CD14-positive monocyte (primary cell): ENCODE measurements at regions not wholly inside any gene's neighbourhood (a gene's known extent, or its start where the extent isn't known, plus 50 kb on each side); places are given as distances from the start of the nearest gene placed in this dataset.

ENCODE experiments used
- DNase-seq, 3 donors: peaks; one replicate each; pipeline ENCODE4 v3.0.0-alpha.2; 2011 to 2022
- H2AFZ ChIP-seq: 2 replicates; pipeline ENCODE4 v1.6.0; 2012; ENCODE audit warnings: mild to moderate bottlenecking, low read depth, low read length, inconsistent platforms; ENCODE audit not compliant: insufficient read depth, poor library complexity, severe bottlenecking
- H3K27ac ChIP-seq, 2 donors: 1 replicate in 1 of 2; 2 replicates in 1 of 2; pipeline ENCODE4 v1.5.1; 2012 to 2013; ENCODE audit warnings: low read length in 2 of 2, control low read depth in 1 of 2, inconsistent platforms in 1 of 2, low read depth in 1 of 2, mild to moderate bottlenecking in 1 of 2
- H3K27me3 ChIP-seq, 2 donors: one replicate each; pipeline versions ENCODE4 v1.6.0 to v1.6.1; 2011 to 2013; ENCODE audit warnings: low read length in 2 of 2; ENCODE audit not compliant: control insufficient read depth in 2 of 2, insufficient read depth in 2 of 2
- H3K36me3 ChIP-seq, 2 donors: replicated peaks in 1 of 2; 1 replicate in 1 of 2; 2 replicates in 1 of 2; pipeline versions ENCODE4 v1.5.1 to v1.6.1; 2012 to 2013; ENCODE audit warnings: low read length in 2 of 2, control low read depth in 1 of 2, inconsistent platforms in 1 of 2, mild to moderate bottlenecking in 1 of 2; ENCODE audit not compliant: insufficient read depth in 2 of 2, control insufficient read depth in 1 of 2
- H3K4me1 ChIP-seq, 2 donors: 1 replicate in 1 of 2; 2 replicates in 1 of 2; pipeline versions ENCODE4 v1.5.1 to v1.6.1; 2012 to 2013; ENCODE audit warnings: low read length in 2 of 2, control low read depth in 1 of 2, inconsistent platforms in 1 of 2, mild to moderate bottlenecking in 1 of 2, moderate library complexity in 1 of 2; ENCODE audit not compliant: insufficient read depth in 2 of 2, control insufficient read depth in 1 of 2
- H3K4me2 ChIP-seq: replicated peaks from 2 replicates; pipeline ENCODE3; 2012; ENCODE audit warnings: low read length, moderate library complexity, mild to moderate bottlenecking; ENCODE audit not compliant: poor library complexity, severe bottlenecking; ENCODE audit errors: extremely low read depth
- H3K4me3 ChIP-seq, 3 experiments: fragments of 200-600 bp in 1 of 3; sonication (generic) in 1 of 3; replicated peaks in 1 of 3; 1 replicate in 2 of 3; 2 replicates in 1 of 3; pipeline ENCODE4 v1.5.1; 2011 to 2013; ENCODE audit warnings: low read length in 3 of 3, mild to moderate bottlenecking in 3 of 3, control low read depth in 2 of 3, low read depth in 2 of 3, inconsistent platforms in 1 of 3, moderate library complexity in 1 of 3
- H3K79me2 ChIP-seq: 2 replicates; pipeline ENCODE4 v1.6.0; 2012; ENCODE audit warnings: mild to moderate bottlenecking, control low read depth, inconsistent platforms, low read length, moderate library complexity; ENCODE audit not compliant: insufficient read depth
- H3K9ac ChIP-seq: 2 replicates; pipeline ENCODE4 v1.6.0; 2017; ENCODE audit warnings: low read length, mild to moderate bottlenecking; ENCODE audit not compliant: insufficient read depth, poor library complexity, severe bottlenecking
- H3K9me3 ChIP-seq, 2 donors: replicated peaks in 1 of 2; 1 replicate in 1 of 2; 2 replicates in 1 of 2; pipeline versions ENCODE4 v1.5.1 to v1.6.1; 2012 to 2013; ENCODE audit warnings: low read length in 2 of 2, control low read depth in 1 of 2; ENCODE audit not compliant: control insufficient read depth in 1 of 2, insufficient read depth in 1 of 2
- H4K20me1 ChIP-seq: 2 replicates; pipeline ENCODE4 v1.6.0; 2012; ENCODE audit warnings: mild to moderate bottlenecking, low read length, control low read depth, moderate library complexity; ENCODE audit not compliant: insufficient read depth
- H3K27ac Mint-ChIP-seq, 7 donors: one replicate each; pipeline ENCODE4 v1.8.0; 2020; ENCODE audit warnings: mild to moderate bottlenecking in 7 of 7, mixed read lengths in 7 of 7, moderate library complexity in 6 of 7, inconsistent platforms in 2 of 7
- H3K27me3 Mint-ChIP-seq, 3 donors: one replicate each; pipeline ENCODE4 v1.8.0; 2021 to 2022; ENCODE audit warnings: low read depth in 3 of 3, mild to moderate bottlenecking in 3 of 3, mixed read lengths in 3 of 3, moderate library complexity in 3 of 3, inconsistent platforms in 1 of 3
- H3K36me3 Mint-ChIP-seq, 2 donors: one replicate each; pipeline ENCODE4 v1.8.0; 2020; ENCODE audit warnings: mixed read lengths in 2 of 2, inconsistent platforms in 1 of 2, mild to moderate bottlenecking in 1 of 2
- H3K4me1 Mint-ChIP-seq: one replicate; pipeline ENCODE4 v1.8.0; 2020; ENCODE audit warnings: mild to moderate bottlenecking, mixed read lengths
- H3K4me3 Mint-ChIP-seq, 2 donors: one replicate each; pipeline ENCODE4 v1.8.0; 2020; ENCODE audit warnings: mild to moderate bottlenecking in 2 of 2, mixed read lengths in 2 of 2, moderate library complexity in 1 of 2
- H3K9me3 Mint-ChIP-seq, 7 donors: one replicate each; pipeline ENCODE4 v1.8.0; 2020 to 2022; ENCODE audit warnings: mixed read lengths in 7 of 7, mild to moderate bottlenecking in 6 of 7, moderate library complexity in 6 of 7, inconsistent platforms in 2 of 7
- CTCF ChIP-seq: fragments of 200-600 bp; IDR thresholded peaks from one replicate; pipeline ENCODE4 v1.8.0; 2022; ENCODE audit warnings: antibody characterized with exemption, mild to moderate bottlenecking
- WGBS: methylation state at CpG from one replicate; pipeline ENCODE4 v1.1.5; 2013; ENCODE audit warnings: missing lambda C conversion rate; ENCODE audit not compliant: insufficient coverage; 5-methylcytosine and 5-hydroxymethylcytosine counted together
- intact Hi-C, 2 donors: fragments of 100-400 bp; cut with micrococcal nuclease; formaldehyde crosslinking; loops; one replicate each; pipeline versions ENCODE4 v1.15.0 to v1.15.1; 2023

GRCh38 chr6:2596222-2596621 is 154.5 kb downstream of the MYLK4 start:
- Mint-ChIP-seq H3K9me3 (peaks cover 0 to 5% (median 4%) of the 10 kb centered on the region in 7 donors), H3K4me3 (no peak overlapping the region), H3K27me3 (peaks cover 0 to 2% (median 2%) of the 10 kb centered on the region in 3 donors), H3K27ac (no peak overlapping the region), H3K36me3 (no peaks in the 10 kb centered on the region), H3K4me1 (no peaks in the 10 kb centered on the region)
- no peaks in the 10 kb centered on the region for H4K20me1 ChIP-seq
- no CpG with 5 or more reads among the region's 1 CpG for WGBS
- H3K4me1 ChIP-seq, result no peaks in the 10 kb centered on the region
- no peaks in the 10 kb centered on the region for H3K79me2 ChIP-seq
- intact Hi-C loops, result no loop called here
- H3K9ac ChIP-seq, result no peak overlapping the region
- H3K9me3 ChIP-seq, result no peaks in the 10 kb centered on the region
- no peak for TF ChIP-seq CTCF
- H2AFZ ChIP-seq, result no peak overlapping the region
- no peaks in the 10 kb centered on the region for H3K36me3 ChIP-seq
- no peak overlapping the region for H3K4me3 ChIP-seq
- no peak overlapping the region for H3K27ac ChIP-seq
- H3K27me3 ChIP-seq, result no peaks in the 10 kb centered on the region
- DNase-seq, result no peak
- no peak overlapping the region for H3K4me2 ChIP-seq

GRCh38 chr6:2594868-2595267 is 155.9 kb downstream of the MYLK4 start:
- Histone ChIP-seq H3K4me3 (no peak overlapping the region), H3K27me3 (no peaks in the 10 kb centered on the region), H3K79me2 (no peaks in the 10 kb centered on the region), H3K9ac (no peak overlapping the region), H3K9me3 (no peaks in the 10 kb centered on the region), H4K20me1 (no peaks in the 10 kb centered on the region), H3K4me2 (no peak overlapping the region), H3K27ac (no peak overlapping the region), H3K4me1 (no peaks in the 10 kb centered on the region), H2AFZ (no peak overlapping the region), H3K36me3 (no peaks in the 10 kb centered on the region)
- Mint-ChIP-seq H3K4me1 (no peaks in the 10 kb centered on the region), H3K27ac (no peak overlapping the region), H3K27me3 (peaks cover 0 to 2% (median 2%) of the 10 kb centered on the region in 3 donors), H3K4me3 (no peak overlapping the region), H3K36me3 (no peaks in the 10 kb centered on the region), H3K9me3 (peaks cover 2 to 9% (median 4%) of the 10 kb centered on the region in 7 donors)
- intact Hi-C loops, result no loop called here
- TF ChIP-seq CTCF, result no peak
- 94% methylated on average over 2 of the region's 2 CpGs for WGBS
- DNase-seq, result no peak
